Suppressor macrophage (primary cell): ENCODE measurements at regions not wholly inside any gene's neighbourhood (a gene's known extent, or its start where the extent isn't known, plus 50 kb on each side); places are given as distances from the start of the nearest gene placed in this dataset.

Experiments used
- DNase-seq, 4 experiments: peaks; one replicate each; pipeline ENCODE4 v3.0.0-alpha.2; 2020 to 2022

GRCh38 chr4:35695003-35695402 lies 549.3 kb downstream of the ARAP2 start:
- no peak for DNase-seq

GRCh38 chr4:35695421-35695820 lies 548.9 kb downstream of the ARAP2 start:
- no peak for DNase-seq

- DNase-seq: no peak
Measured at GRCh38 chr4:35697210-35697736, 547.0 kb downstream of the ARAP2 start.

GRCh38 chr4:35700663-35701062 lies 543.7 kb downstream of the ARAP2 start:
- no peak for DNase-seq

GRCh38 chr4:35709080-35709479 lies 535.2 kb downstream of the ARAP2 start:
- no peak for DNase-seq

GRCh38 chr4:35710343-35710742 lies 534.0 kb downstream of the ARAP2 start:
- DNase-seq: no peak

- no peak for DNase-seq
Measured at GRCh38 chr4:35711127-35711526, 533.2 kb downstream of the ARAP2 start.

GRCh38 chr4:35723973-35724372 lies 520.3 kb downstream of the ARAP2 start:
- no peak for DNase-seq

- peak in 1 of 4 experiments; percentile 7 for DNase-seq
Measured at GRCh38 chr4:35725131-35725530, 519.2 kb downstream of the ARAP2 start.

GRCh38 chr4:35730414-35730813 lies 513.9 kb downstream of the ARAP2 start:
- DNase-seq: no peak

- no peak for DNase-seq
Measured at GRCh38 chr4:35734381-35735098, 509.8 kb downstream of the ARAP2 start.

GRCh38 chr4:35739308-35739707 lies 505.0 kb downstream of the ARAP2 start:
- peak; percentile 8 to 53 (median 38) for DNase-seq

- DNase-seq: no peak
Measured at GRCh38 chr4:35754047-35754446, 490.3 kb downstream of the ARAP2 start.

- no peak for DNase-seq
Measured at GRCh38 chr4:35757836-35758235, 486.5 kb downstream of the ARAP2 start.

GRCh38 chr4:35760807-35761206 lies 483.5 kb downstream of the ARAP2 start:
- DNase-seq: no peak

GRCh38 chr4:35771571-35771970 lies 472.7 kb downstream of the ARAP2 start:
- DNase-seq: no peak

GRCh38 chr4:35772291-35772690 lies 472.0 kb downstream of the ARAP2 start:
- no peak for DNase-seq

GRCh38 chr4:35789899-35790574 lies 454.3 kb downstream of the ARAP2 start:
- no peak for DNase-seq

- DNase-seq: no peak
Measured at GRCh38 chr4:35793045-35793722, 451.1 kb downstream of the ARAP2 start.

GRCh38 chr4:35793766-35794165 lies 450.5 kb downstream of the ARAP2 start:
- DNase-seq: no peak

- DNase-seq: no peak
Measured at GRCh38 chr4:35800669-35801068, 443.6 kb downstream of the ARAP2 start.

GRCh38 chr4:35802644-35803043 lies 441.7 kb downstream of the ARAP2 start:
- DNase-seq: no peak

- no peak for DNase-seq
Measured at GRCh38 chr4:35818520-35818919, 425.8 kb downstream of the ARAP2 start.

GRCh38 chr4:35820003-35820402 lies 424.3 kb downstream of the ARAP2 start:
- no peak for DNase-seq
